ENCODE measurements at regions not wholly inside any gene's neighbourhood (a gene's known extent, or its start where the extent isn't known, plus 50 kb on each side); places are given as distances from the start of the nearest gene placed in this dataset.
"Not testable (repeated sequence)": the region's sequence is repeated elsewhere in the genome, so short reads cannot be mapped to it uniquely, and the experiment has no call there.

- DNase-seq: no peak
These were observed 92.4 kb upstream of the TGM3 start for GRCh38 chr20:2203436-2203835.

- DNase-seq: no peak
These were observed 91.8 kb upstream of the TGM3 start for GRCh38 chr20:2204021-2204420.

- peak; percentile 63 for DNase-seq
These were observed 88.6 kb upstream of the TGM3 start for GRCh38 chr20:2206957-2207769.

- DNase-seq: no peak
These were observed 88.1 kb upstream of the TGM3 start for GRCh38 chr20:2207770-2208097.

GRCh38 chr20:2208897-2209296, 86.9 kb upstream of the TGM3 start:
- no peak for DNase-seq

GRCh38 chr20:2210646-2211552, 84.9 kb upstream of the TGM3 start:
- DNase-seq: peak; percentile 44

- DNase-seq: no peak
These were observed 83.3 kb upstream of the TGM3 start for GRCh38 chr20:2212456-2213015.

- no peak for DNase-seq
These were observed 82.4 kb upstream of the TGM3 start for GRCh38 chr20:2213401-2213800.

- peak; percentile 76 for DNase-seq
These were observed 77.8 kb upstream of the TGM3 start for GRCh38 chr20:2217857-2218539.

- DNase-seq: peak; percentile 57
These were observed 76.3 kb upstream of the TGM3 start for GRCh38 chr20:2219481-2220006.

GRCh38 chr20:2220298-2220697, 75.5 kb upstream of the TGM3 start:
- DNase-seq: no peak

GRCh38 chr20:2221921-2222320, 73.9 kb upstream of the TGM3 start:
- peak; percentile 13 for DNase-seq

- no peak for DNase-seq
These were observed 72.0 kb upstream of the TGM3 start for GRCh38 chr20:2223558-2224367.

- DNase-seq: no peak
These were observed 71.5 kb upstream of the TGM3 start for GRCh38 chr20:2224368-2224639.

GRCh38 chr20:2227285-2227684, 68.5 kb upstream of the TGM3 start:
- not testable (repeated sequence) for DNase-seq

GRCh38 chr20:2227861-2228260, 67.9 kb upstream of the TGM3 start:
- no peak for DNase-seq

GRCh38 chr20:2228926-2229325, 66.9 kb upstream of the TGM3 start:
- DNase-seq: no peak

- DNase-seq: no peak
These were observed 64.9 kb upstream of the TGM3 start for GRCh38 chr20:2230726-2231488.

GRCh38 chr20:2231701-2232100, 64.1 kb upstream of the TGM3 start:
- no peak for DNase-seq

- DNase-seq: no peak
These were observed 61.1 kb upstream of the TGM3 start for GRCh38 chr20:2234598-2235191.

GRCh38 chr20:2236256-2236655, 59.5 kb upstream of the TGM3 start:
- DNase-seq: peak; percentile 29

Data from OCI-M1 (cell line).